Endothelial cell of umbilical vein (primary cell): ENCODE measurements at regions not wholly inside any gene's neighbourhood (a gene's known extent, or its start where the extent isn't known, plus 50 kb on each side); places are given as distances from the start of the nearest gene placed in this dataset.

Source experiments
- CTCF ChIP-seq, 2 donors: IDR thresholded peaks; 1 replicate in 1 of 2; 2 replicates in 1 of 2; pipeline ENCODE4 v1.5.1; 2011; ENCODE audit warnings: low read length in 2 of 2, mild to moderate bottlenecking in 2 of 2, moderate library complexity in 2 of 2, control low read depth in 1 of 2, inconsistent platforms in 1 of 2, low read depth in 1 of 2; ENCODE audit not compliant: insufficient read depth in 1 of 2; ENCODE audit errors: extremely low read depth in 1 of 2
- EZH2 ChIP-seq: IDR thresholded peaks from 2 replicates; pipeline ENCODE4 v1.6.1; 2012; ENCODE audit warnings: borderline replicate concordance, low read depth, mild to moderate bottlenecking, moderate library complexity, low read length, inconsistent platforms; ENCODE audit not compliant: severe bottlenecking
- FOS ChIP-seq: IDR thresholded peaks from 2 replicates; pipeline ENCODE4 v1.6.1; 2011; ENCODE audit warnings: mild to moderate bottlenecking, low read length, moderate library complexity, borderline replicate concordance; ENCODE audit not compliant: insufficient read depth
- GATA2 ChIP-seq: IDR thresholded peaks from 2 replicates; pipeline ENCODE4 v1.7.0; 2011; ENCODE audit warnings: low read depth, mild to moderate bottlenecking, moderate library complexity, mixed read lengths, low read length; ENCODE audit not compliant: insufficient read length, insufficient read depth
- JUN ChIP-seq: IDR thresholded peaks from 2 replicates; pipeline ENCODE4 v1.6.1; 2011; ENCODE audit warnings: borderline replicate concordance, low read depth; ENCODE audit not compliant: insufficient read length, insufficient read depth
- MAX ChIP-seq: IDR thresholded peaks from 2 replicates; pipeline ENCODE4 v1.6.1; 2011; ENCODE audit not compliant: insufficient read depth, insufficient read length
- MYC ChIP-seq: IDR thresholded peaks from one replicate; pipeline ENCODE4 v1.6.1; 2011; ENCODE audit warnings: mild to moderate bottlenecking, low read depth, low read length
- POLR2A ChIP-seq: IDR thresholded peaks from 2 replicates; pipeline ENCODE4 v1.6.1; 2012; ENCODE audit warnings: low read depth, mild to moderate bottlenecking, control low read depth, low read length
- POLR2AphosphoS5 ChIP-seq: IDR thresholded peaks from 2 replicates; pipeline ENCODE4 v1.6.1; 2012; ENCODE audit warnings: low read depth, mild to moderate bottlenecking, control low read depth, low read length, moderate library complexity; ENCODE audit not compliant: insufficient read depth

DNA sequence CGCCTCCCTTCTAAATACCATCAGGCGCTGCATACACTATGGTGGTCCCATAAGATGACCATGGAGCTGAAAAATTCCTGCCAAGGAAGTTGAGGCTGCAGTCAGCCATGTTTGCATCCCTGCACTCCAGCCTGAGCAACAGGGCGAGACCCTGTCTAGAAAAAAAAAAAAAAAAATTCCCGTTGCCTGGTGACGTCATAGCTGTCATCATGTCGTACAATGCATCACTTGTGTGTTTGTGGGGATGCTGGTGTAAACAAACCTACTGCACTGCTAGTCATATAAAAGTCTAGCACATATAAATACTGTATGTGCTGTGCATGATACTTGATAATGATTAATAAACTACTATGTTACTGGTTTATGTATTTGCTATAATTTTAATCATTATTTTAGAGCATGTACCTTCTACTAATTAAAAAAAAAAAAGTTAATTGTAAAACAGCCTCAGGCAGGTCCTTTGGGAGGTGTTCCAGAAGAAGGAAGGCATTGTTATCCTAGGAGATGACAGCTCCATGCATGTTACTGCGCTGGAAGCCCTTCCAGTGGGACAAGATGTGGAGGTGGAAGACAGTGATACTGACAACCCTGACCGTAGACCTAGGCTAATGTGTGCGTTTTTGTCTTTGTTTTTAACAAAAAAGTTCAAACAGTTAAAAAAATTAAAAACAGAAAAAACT, 132.6 kb downstream of the BANF2 start:
- TF ChIP-seq CTCF (IDR thresholded peaks at IDR 0.05; ENCODE audit: extremely low read depth in 1 of 2, insufficient read depth in 1 of 2, low read depth in 1 of 2, low read length in 2 of 2) (no peak), POLR2A (no peak), MYC (no peak), POLR2AphosphoS5 (no peak), EZH2 (no peak), JUN (no peak), MAX (no peak), FOS (no peak), GATA2 (no peak)
